ENCODE measurements at regions not wholly inside any gene's neighbourhood (a gene's known extent, or its start where the extent isn't known, plus 50 kb on each side); places are given as distances from the start of the nearest gene placed in this dataset.

GRCh38 chr4:30437316-30437715 lies 282.9 kb upstream of the PCDH7 start:
- TF ChIP-seq TEAD4 (IDR thresholded peaks at IDR 0.05) = no peak
- TF ChIP-seq MAX (IDR thresholded peaks at IDR 0.05) = no peak
- TF ChIP-seq CREB1 (IDR thresholded peaks at IDR 0.05; ENCODE audit: low read depth) = no peak
- no peak for TF ChIP-seq CEBPB (IDR thresholded peaks at IDR 0.05)
- no peak for TF ChIP-seq REST (IDR thresholded peaks at IDR 0.05; ENCODE audit: low read depth)
- TF ChIP-seq EP300 (IDR thresholded peaks at IDR 0.05; ENCODE audit: borderline replicate concordance) = no peak
- TF ChIP-seq TAF1 (IDR thresholded peaks at IDR 0.05; ENCODE audit: low read depth) = no peak
- TF ChIP-seq FOXM1 (IDR thresholded peaks at IDR 0.05; ENCODE audit: borderline replicate concordance, low read depth) = no peak
- no peak for TF ChIP-seq EGR1 (IDR thresholded peaks at IDR 0.05)
- no peak for TF ChIP-seq ZBTB7A (IDR thresholded peaks at IDR 0.05; ENCODE audit: low read depth)
- TF ChIP-seq NFIC (IDR thresholded peaks at IDR 0.05) = no peak
- TF ChIP-seq RAD21 (IDR thresholded peaks at IDR 0.05; ENCODE audit: low read depth) = no peak

Measured in Ishikawa (cell line).